ENCODE measurements at regions not wholly inside any gene's neighbourhood (a gene's known extent, or its start where the extent isn't known, plus 50 kb on each side); places are given as distances from the start of the nearest gene placed in this dataset.

GRCh38 chr2:182585430-182585829 lies 130.6 kb upstream of the DNAJC10 start (continued):
- TF ChIP-seq PRDM6 (tag by site-specific recombination; IDR thresholded peaks at IDR 0.05) (no peak), BCL6B (tag by site-specific recombination; IDR thresholded peaks at IDR 0.05) (no peak), ZNF624 (tag by site-specific recombination; IDR thresholded peaks at IDR 0.05) (no peak), PBX3 (CRISPR knock-in tag; IDR thresholded peaks at IDR 0.05) (no peak), ZNF621 (tag by site-specific recombination; IDR thresholded peaks at IDR 0.05) (no peak), SP3 (tag by site-specific recombination; IDR thresholded peaks at IDR 0.05) (no peak)

DNA sequence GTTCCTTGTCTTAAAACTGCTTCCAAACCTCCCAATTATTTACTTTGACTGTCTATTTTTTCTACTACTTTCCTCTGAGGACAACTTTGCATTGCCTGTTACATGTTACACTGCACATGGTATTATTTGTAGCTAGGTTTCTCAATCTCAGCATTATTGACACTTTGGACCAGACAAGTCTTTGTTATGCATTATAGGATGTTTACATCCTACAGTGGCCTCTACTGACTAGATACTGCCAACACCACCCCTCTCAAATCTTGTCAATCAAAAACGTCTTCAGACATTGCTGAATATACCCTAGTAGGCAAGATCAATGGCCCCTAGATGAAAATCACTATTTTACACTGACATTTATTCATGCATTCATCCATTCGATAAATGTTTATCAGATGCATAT lies 129.6 kb upstream of the DNAJC10 start:
- H3K36me3 ChIP-seq (ENCODE audit: control insufficient read depth in 2 of 2, insufficient read depth in 1 of 2, low read length in 2 of 2): no peaks in the 10 kb centered on the region
- no peaks in the 10 kb centered on the region for H3K9me3 ChIP-seq (ENCODE audit: control insufficient read depth, insufficient read depth, low read depth, low read length)
- no peaks in the 10 kb centered on the region for H3K4me1 ChIP-seq (ENCODE audit: control insufficient read depth, insufficient read depth, low read length)
- TF ChIP-seq ZNF670 (tag by site-specific recombination; IDR thresholded peaks at IDR 0.05; ENCODE audit: low read depth) (no peak), ZNF10 (tag by site-specific recombination; IDR thresholded peaks at IDR 0.05) (no peak), ZNF768 (tag by site-specific recombination; IDR thresholded peaks at IDR 0.05) (no peak), ZNF692 (tag by site-specific recombination; IDR thresholded peaks at IDR 0.05) (no peak), MEIS1 (CRISPR knock-in tag; IDR thresholded peaks at IDR 0.05; ENCODE audit: borderline replicate concordance) (no peak), ZNF792 (tag by site-specific recombination; IDR thresholded peaks at IDR 0.05) (no peak), ZBTB17 (tag by site-specific recombination; IDR thresholded peaks at IDR 0.05) (no peak), ZNF707 (tag by site-specific recombination; IDR thresholded peaks at IDR 0.05) (no peak), ZNF529 (tag by site-specific recombination; IDR thresholded peaks at IDR 0.05; ENCODE audit: insufficient replicate concordance) (no peak), ZNF555 (tag by site-specific recombination; conservative IDR thresholded peaks at IDR 0.05) (no peak), KLF7 (tag by site-specific recombination; IDR thresholded peaks at IDR 0.05; ENCODE audit: borderline replicate concordance) (no peak), ZNF571 (tag by site-specific recombination; IDR thresholded peaks at IDR 0.05) (no peak), FEZF1 (tag by site-specific recombination; IDR thresholded peaks at IDR 0.05) (no peak), ZNF426 (tag by site-specific recombination; IDR thresholded peaks at IDR 0.05) (no peak)
- TF ChIP-seq, protein P1, sequence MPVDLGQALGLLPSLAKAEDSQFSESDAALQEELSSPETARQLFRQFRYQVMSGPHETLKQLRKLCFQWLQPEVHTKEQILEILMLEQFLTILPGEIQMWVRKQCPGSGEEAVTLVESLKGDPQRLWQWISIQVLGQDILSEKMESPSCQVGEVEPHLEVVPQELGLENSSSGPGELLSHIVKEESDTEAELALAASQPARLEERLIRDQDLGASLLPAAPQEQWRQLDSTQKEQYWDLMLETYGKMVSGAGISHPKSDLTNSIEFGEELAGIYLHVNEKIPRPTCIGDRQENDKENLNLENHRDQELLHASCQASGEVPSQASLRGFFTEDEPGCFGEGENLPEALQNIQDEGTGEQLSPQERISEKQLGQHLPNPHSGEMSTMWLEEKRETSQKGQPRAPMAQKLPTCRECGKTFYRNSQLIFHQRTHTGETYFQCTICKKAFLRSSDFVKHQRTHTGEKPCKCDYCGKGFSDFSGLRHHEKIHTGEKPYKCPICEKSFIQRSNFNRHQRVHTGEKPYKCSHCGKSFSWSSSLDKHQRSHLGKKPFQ (tag by site-specific recombination; IDR thresholded peaks at IDR 0.05): no peak
- TF ChIP-seq, protein P2, sequence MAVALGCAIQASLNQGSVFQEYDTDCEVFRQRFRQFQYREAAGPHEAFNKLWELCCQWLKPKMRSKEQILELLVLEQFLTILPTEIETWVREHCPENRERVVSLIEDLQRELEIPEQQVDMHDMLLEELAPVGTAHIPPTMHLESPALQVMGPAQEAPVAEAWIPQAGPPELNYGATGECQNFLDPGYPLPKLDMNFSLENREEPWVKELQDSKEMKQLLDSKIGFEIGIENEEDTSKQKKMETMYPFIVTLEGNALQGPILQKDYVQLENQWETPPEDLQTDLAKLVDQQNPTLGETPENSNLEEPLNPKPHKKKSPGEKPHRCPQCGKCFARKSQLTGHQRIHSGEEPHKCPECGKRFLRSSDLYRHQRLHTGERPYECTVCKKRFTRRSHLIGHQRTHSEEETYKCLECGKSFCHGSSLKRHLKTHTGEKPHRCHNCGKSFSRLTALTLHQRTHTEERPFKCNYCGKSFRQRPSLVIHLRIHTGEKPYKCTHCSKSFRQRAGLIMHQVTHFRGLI (tag by site-specific recombination; IDR thresholded peaks at IDR 0.05): no peak
- CTCF ChIA-PET: no interaction called here
- no peak overlapping the region for H3K27ac ChIP-seq (ENCODE audit: extremely low read depth, low read depth, low read length)
- POLR2A ChIA-PET: no interaction called here
- no peak overlapping the region for H3K4me3 ChIP-seq (ENCODE audit: low read depth, low read length)

All from HEK293 (cell line).